ENCODE measurements at regions not wholly inside any gene's neighbourhood (a gene's known extent, or its start where the extent isn't known, plus 50 kb on each side); places are given as distances from the start of the nearest gene placed in this dataset.
A peak's percentile ranks its signal among the peaks of the same experiment; 100 is the strongest.

DNA sequence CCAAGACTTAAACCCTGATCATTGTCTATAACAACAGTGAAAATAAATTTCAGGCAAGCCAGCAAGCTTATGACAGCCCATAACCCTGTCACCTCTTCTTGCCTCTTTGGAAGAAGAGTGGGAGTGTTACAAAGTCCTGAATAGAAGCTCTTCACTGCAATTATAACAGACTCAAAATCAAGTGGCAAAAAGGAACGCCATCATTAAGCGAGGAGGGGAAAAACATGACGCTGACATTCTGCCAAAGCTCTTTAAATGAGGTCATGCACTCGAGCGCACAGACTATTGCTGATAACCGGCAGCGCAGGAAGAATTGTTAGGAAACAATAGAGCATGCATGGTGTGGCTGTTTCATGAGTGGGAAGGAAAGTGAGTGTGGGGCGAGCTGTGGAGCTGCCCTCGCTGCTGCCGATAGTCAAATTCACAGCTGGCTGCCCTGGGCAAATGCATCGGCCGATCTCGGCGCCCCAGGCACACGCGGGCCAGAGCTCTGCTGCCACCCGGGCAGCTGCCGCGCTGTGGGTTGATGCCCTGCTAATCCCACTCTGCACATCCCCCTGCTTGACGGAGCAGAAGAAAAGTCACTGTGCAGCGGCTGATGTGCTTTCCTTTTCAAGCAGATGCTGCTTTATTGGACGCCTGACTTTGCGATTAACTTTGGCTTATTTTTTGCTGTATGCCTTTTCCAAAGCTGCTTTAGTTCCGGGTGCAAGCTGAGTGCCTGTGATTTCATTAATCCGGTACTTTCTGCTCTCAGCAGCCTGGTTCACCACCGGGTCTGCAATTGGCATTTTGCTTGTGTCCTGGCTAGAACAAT lies 102.4 kb upstream of the ST6GALNAC5 start:
- DNase-seq: peak; percentile 97

DNA sequence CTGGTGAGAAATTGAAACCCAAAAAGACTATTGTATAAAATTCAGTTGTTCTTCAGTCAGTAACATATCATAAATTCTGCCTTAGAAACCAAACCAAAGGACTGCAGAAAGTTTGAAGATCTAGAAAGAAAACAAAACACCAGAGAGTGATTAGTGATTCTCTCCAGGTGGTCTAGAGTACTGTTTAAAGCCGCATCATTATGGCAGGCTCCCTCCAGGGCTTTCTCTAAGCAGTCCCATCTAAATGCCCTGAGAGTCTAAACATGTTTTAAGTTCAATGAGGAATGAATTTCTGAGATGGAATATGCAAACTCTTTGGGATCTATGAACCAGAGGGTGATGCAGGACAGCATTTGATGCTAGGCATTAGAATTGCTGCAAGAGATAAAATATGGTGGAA lies 100.9 kb upstream of the ST6GALNAC5 start:
- no peak for DNase-seq

DNA sequence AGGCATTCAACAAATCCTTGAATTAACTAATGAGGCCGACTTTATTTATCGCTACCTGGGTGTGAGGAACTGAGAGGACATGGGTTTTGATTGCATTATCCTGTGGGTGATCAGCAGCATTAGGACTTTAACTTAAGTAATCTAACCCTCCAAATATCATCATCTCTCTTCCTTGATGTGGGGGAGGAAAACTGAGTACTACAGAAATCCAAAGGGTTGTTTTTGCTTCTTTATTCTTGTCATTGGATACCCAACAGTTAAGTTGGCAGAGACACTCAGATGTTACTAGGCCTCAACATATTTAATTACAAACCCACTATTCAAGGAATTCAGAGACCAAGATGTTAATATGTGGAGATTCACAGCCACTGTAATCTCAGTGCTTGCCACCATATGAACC lies 97.4 kb upstream of the ST6GALNAC5 start:
- DNase-seq: no peak

DNA sequence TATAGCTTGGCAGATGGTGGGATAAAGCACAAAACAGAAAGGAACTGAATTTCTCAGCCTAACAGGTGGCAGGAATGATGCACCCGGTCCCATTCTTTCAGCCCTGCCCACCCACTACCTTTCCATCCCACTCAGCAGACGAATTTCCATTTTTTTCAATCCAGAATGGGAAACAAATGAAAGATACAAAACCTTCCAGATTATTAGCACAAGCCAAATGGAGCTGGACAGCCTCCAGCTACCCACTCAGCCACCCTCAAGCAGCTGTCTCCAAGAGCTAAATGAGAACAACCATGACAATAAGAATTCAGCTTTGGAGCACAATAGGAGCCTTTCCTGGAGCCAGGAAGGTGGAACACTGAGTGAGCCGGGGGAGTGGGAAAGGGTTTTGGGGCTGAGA lies 96.3 kb upstream of the ST6GALNAC5 start:
- peak; percentile 97 for DNase-seq

DNA sequence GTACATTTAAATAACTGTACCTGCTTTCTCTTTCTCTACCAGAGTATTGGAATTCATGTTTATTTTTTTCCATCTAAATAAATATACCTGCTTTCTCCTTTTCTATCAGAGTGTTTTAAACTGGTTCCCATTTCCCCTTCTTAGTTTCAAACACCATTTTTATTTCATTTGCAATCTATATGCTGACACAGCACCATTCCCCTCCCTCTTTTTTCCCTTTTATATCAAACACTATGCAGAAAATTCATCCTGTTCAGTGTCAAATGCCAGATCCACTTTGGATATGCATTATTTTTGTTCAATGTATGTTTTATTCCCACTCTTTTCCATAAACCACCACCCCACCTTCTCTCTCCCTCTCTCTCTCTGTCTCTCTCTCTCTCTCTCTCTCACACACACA lies 85.8 kb upstream of the ST6GALNAC5 start:
- no peak for DNase-seq

DNA sequence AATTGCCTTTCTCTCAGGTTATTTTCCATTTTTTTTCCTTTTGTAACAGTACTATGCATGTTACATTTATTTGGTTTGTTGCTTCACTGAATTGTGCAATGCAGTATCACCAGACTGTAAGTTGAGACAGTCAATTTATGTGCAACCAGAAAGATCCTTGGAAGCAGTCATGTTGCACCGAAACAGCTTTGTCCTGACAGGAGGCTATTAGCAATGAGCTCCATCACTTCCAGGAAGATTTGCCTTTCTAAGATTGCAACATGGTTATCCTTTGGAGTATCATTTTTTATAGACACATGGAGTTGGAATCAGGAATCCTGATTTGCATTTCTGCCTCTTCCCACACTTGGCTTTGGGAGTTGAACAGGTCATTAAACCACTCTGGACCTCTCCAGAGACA lies 84.5 kb upstream of the ST6GALNAC5 start:
- DNase-seq: no peak

DNA sequence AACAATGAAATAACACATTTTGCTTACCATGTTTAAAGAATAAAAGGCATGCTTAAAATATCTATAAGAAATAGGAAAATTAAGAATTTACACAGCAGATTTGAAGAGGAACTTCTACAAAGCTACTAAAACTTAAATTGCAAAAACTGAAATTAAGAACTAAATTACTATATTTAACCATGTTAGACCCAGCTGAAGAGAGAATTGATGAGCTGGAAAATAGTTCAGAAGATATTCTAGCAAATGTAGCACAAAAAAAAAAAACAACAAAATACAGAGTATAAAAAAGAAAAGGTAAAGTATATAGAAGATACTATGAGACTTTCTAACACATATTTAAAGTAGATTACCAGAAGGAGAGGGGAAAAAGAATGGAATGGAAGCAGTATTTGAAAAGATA lies 82.8 kb upstream of the ST6GALNAC5 start:
- DNase-seq: no peak

DNA sequence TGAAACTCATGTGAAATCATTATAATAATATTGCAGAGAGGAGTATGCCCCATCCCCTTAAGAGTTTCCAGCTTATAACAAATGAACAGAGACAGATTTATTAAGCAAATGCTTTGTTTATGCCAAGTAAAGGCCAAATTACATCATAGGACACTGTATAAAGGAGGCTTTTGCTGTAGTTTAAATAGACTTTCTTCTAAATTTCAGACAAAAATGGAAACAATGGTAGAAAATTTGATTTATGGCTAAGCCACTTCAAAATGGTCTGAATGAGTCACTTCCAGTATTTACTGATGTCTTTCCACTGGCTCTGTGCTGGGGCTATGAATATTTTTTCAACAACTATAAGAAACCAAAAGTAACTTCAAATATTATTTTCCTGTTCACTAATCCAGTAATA lies 81.1 kb upstream of the ST6GALNAC5 start:
- no peak for DNase-seq

DNA sequence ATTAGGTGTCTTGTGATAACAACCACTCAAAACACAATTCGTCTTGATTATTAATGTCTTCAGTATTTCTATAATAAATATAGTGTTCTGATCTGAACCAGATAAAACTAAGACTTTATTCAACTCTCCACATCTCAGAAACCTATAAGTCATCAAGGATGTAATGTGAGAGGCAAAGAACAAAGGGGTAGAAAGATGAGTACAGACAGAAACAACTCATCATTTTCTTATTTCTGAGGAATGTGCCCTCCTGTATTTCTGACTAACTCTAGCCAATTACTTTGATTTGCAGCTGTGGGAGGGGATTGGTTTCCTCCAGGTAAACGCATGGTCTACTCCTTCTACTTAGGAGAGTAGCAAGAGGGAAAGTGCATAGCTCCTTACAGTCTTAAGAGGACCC lies 73.7 kb upstream of the ST6GALNAC5 start:
- no peak for DNase-seq

DNA sequence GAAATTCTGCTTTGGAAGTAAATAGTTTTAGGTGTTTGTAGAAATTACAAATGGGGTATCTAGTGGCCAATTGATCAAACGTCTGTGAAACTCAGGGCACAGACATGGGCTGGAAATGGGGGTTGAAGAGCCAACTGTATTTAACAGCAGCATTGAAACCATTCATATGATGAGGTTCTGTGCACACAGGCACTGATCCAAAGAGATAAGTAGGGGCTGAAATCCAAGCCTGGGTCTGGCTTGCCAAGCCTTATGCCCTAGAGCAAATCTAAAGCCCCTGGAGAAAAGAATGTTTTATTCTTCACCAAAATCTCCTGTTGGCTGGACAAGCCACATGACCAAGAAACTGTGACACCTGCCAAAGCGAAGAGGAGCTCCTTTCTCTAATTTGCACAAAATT lies 67.6 kb upstream of the ST6GALNAC5 start:
- DNase-seq: peak; percentile 28

DNA sequence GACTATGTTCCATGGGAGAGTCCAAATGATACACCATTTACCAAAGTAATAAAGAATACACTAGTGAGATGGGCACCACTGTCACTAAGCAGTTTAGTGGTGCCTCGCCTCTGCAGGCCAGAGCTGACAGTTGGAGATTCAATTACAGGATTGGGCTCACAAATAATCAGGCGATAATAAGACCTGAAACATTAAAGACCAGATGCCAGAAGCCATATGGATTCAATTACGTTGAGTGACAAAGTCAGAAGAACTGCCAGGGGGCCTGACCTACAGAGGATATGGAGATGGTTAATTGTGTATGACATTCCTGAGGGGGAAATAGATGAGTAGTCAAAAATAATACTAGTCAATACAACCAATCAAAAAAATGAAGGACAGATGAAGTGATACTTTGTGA lies 65.2 kb upstream of the ST6GALNAC5 start:
- no peak for DNase-seq

DNA sequence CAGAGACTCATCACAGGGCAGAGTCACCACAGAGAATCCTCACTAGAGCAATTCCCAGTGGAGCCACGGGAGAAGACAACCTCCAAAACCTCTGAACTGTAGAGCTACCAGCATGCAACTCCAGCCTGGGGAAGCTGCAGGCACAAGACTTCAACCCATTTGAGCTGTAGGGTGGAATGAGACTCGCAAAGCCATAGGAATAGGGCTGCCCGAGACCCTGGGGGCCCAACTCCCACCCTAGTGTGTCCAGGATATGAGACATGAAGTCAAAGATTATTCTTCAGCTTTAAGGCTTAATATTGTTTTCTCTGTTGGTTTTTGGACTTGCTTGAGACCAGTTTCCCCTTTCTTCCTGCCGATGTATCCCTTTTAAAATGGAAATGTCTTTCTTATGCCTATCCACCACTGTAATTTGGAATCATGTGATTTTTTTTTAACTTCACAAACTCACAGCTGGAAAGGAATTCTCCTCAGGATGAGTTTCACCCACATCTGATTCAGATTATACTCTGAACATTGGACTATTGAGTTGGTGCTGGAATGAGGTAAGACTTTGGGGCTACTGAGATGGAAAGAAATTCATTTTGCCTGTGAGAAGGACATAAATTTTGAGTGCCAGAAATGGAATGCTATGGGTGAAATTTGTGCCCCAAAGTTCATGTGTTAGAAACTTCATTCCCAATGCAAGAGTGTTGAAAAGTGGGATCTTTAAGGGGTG lies 59.6 kb upstream of the ST6GALNAC5 start:
- no peak for DNase-seq
